Ovary (tissue), 7 donors: ENCODE measurements at regions not wholly inside any gene's neighbourhood (a gene's known extent, or its start where the extent isn't known, plus 50 kb on each side); places are given as distances from the start of the nearest gene placed in this dataset.

ENCODE experiments used
- DNase-seq, 5 donors: peaks; one replicate each; pipeline ENCODE4 v3.0.0-alpha.2; 2019 to 2020
- H3K27ac ChIP-seq, 2 donors: fragments of 200-600 bp; one replicate each; pipeline versions ENCODE4 v1.5.1 to v1.8.0; 2019 to 2022
- H3K27me3 ChIP-seq: fragments of 200-600 bp; one replicate; pipeline ENCODE4 v1.8.0; 2022
- H3K36me3 ChIP-seq: fragments of 200-600 bp; sonication (generic); one replicate; pipeline ENCODE4 v1.5.1; 2019
- H3K4me1 ChIP-seq: one replicate; pipeline ENCODE4 v1.8.1; 2013; ENCODE audit warnings: mild to moderate bottlenecking, moderate library complexity; ENCODE audit not compliant: insufficient read depth
- H3K4me3 ChIP-seq: fragments of 200-600 bp; sonication (generic); one replicate; pipeline ENCODE4 v1.5.1; 2017
- H3K9me3 ChIP-seq, 2 donors: fragments of 200-600 bp in 1 of 2; sonication (generic) in 1 of 2; one replicate each; pipeline versions ENCODE4 v1.5.1 to v1.8.1; 2013 to 2019; ENCODE audit warnings: mild to moderate bottlenecking in 1 of 2, moderate library complexity in 1 of 2
- CTCF ChIP-seq, 3 donors: fragments of 450-650 bp in 2 of 3; fragments of 200-600 bp in 1 of 3; IDR thresholded peaks; one replicate each; pipeline versions ENCODE4 v1.5.1 to v1.8.0; 2016 to 2022; ENCODE audit warnings: antibody characterized with exemption in 3 of 3, mild to moderate bottlenecking in 1 of 3
- EP300 ChIP-seq: sonication (generic); formaldehyde crosslinking; IDR thresholded peaks from one replicate; pipeline ENCODE4 v1.6.1; 2017; ENCODE audit warnings: antibody characterized with exemption
- POLR2A ChIP-seq: fragments of 450-650 bp; IDR thresholded peaks from one replicate; pipeline ENCODE4 v1.6.1; 2017; ENCODE audit warnings: antibody characterized with exemption, mild to moderate bottlenecking, moderate library complexity
- WGBS, 3 donors: extraction: QIAGEN DNeasy Blood & Tissue Kit in 1 of 3; methylation state at CpG; one replicate each; pipeline versions ENCODE4 v1.1.5 to v1.1.7; 2013 to 2017; 5-methylcytosine and 5-hydroxymethylcytosine counted together
- intact Hi-C, 4 donors: fragments of 100-400 bp; cut with DNase I; formaldehyde crosslinking; loops; one replicate each; pipeline versions ENCODE4 v1.11.0 to v1.15.1; 2022 to 2023
- donor health status: DM: no; HTN: no; CAD: no; lungs with moderate emphysema.
- donor health status: DM: no; HTN: no; CAD: no.
- donor health status: Bipolar disorder and iron deficiency.
- donor health status: DM: no; HTN: no; CAD: no.
- donor health status: DM: yes; HTN: yes; CAD: no.

GRCh38 chr14:101622251-101623076, 61.2 kb downstream of the DIO3 start:
- no peaks in the 10 kb centered on the region for H3K27me3 ChIP-seq
- no peaks in the 10 kb centered on the region for H3K4me1 ChIP-seq
- H3K4me3 ChIP-seq = no peak overlapping the region
- 77 to 83% (median 83%) methylated on average over 18 of the region's 18 CpGs for WGBS, 3 donors
- H3K9me3 ChIP-seq = no peaks in the 10 kb centered on the region
- DNase-seq = no peak
- intact Hi-C loops = loop anchor here in 3 of 4 donors (5.0 to 10.0 kb wide), 2 partner anchors 720 to 1238 kb away; partner anchors contain the start of gene RTL1 (in 1 of the 3)
- no peak overlapping the region for H3K27ac ChIP-seq
- TF ChIP-seq EP300 (no peak), CTCF (IDR thresholded peaks at IDR 0.05) (no peak), POLR2A (no peak)
- no peaks in the 10 kb centered on the region for H3K36me3 ChIP-seq

GRCh38 chr14:101623077-101623372, 61.7 kb downstream of the DIO3 start:
- 91 to 95% (median 92%) methylated on average over 6 of the region's 6 CpGs for WGBS, 3 donors
- TF ChIP-seq CTCF (IDR thresholded peaks at IDR 0.05) (no peak), POLR2A (no peak), EP300 (no peak)
- DNase-seq = no peak
- intact Hi-C loops = loop anchor here in 3 of 4 donors (5.0 to 10.0 kb wide), 2 partner anchors 721 to 1238 kb away; partner anchors contain the start of gene RTL1 (in 1 of the 3)
- Histone ChIP-seq H3K4me3 (no peak overlapping the region), H3K27ac (no peak overlapping the region), H3K36me3 (no peaks in the 10 kb centered on the region), H3K9me3 (no peaks in the 10 kb centered on the region), H3K27me3 (no peaks in the 10 kb centered on the region), H3K4me1 (no peaks in the 10 kb centered on the region)

- Histone ChIP-seq H3K4me1 (no peaks in the 10 kb centered on the region), H3K4me3 (no peak overlapping the region), H3K9me3 (no peaks in the 10 kb centered on the region), H3K36me3 (no peaks in the 10 kb centered on the region), H3K27me3 (no peaks in the 10 kb centered on the region), H3K27ac (no peak overlapping the region)
- no peak for DNase-seq
- intact Hi-C loops = loop anchor here in 3 of 4 donors (5.0 to 10.0 kb wide), 2 partner anchors 722 to 1239 kb away; partner anchors contain the start of gene RTL1 (in 1 of the 3)
- TF ChIP-seq CTCF (IDR thresholded peaks at IDR 0.05) (no peak), EP300 (no peak), POLR2A (no peak)
- 94 to 97% (median 95%) methylated on average over 9 of the region's 9 CpGs for WGBS, 3 donors
Measured at GRCh38 chr14:101623685-101624444, 62.6 kb downstream of the DIO3 start.

GRCh38 chr14:101624536-101624935, 63.2 kb downstream of the DIO3 start:
- intact Hi-C loops = loop anchor here in 3 of 4 donors (5.0 to 10.0 kb wide), 2 partner anchors 722 to 1240 kb away; partner anchors contain the start of gene RTL1 (in 1 of the 3)
- TF ChIP-seq CTCF (IDR thresholded peaks at IDR 0.05) (no peak), POLR2A (no peak), EP300 (no peak)
- H3K36me3 ChIP-seq = no peaks in the 10 kb centered on the region

More at GRCh38 chr14:101624536-101624935, 63.2 kb downstream of the DIO3 start:
- H3K27ac ChIP-seq = no peak overlapping the region
- DNase-seq = no peak
- WGBS, 3 donors = 60 to 65% (median 65%) methylated on average over 11 of the region's 11 CpGs
- no peak overlapping the region for H3K4me3 ChIP-seq
- peaks cover 2% of the 10 kb centered on the region for H3K4me1 ChIP-seq
- no peaks in the 10 kb centered on the region for H3K9me3 ChIP-seq
- H3K27me3 ChIP-seq = no peaks in the 10 kb centered on the region
